Uterus (tissue), 2 donors: ENCODE measurements at regions not wholly inside any gene's neighbourhood (a gene's known extent, or its start where the extent isn't known, plus 50 kb on each side); places are given as distances from the start of the nearest gene placed in this dataset.

Experiments used
- CTCF ChIP-seq, 4 experiments: fragments of 200-600 bp in 2 of 4; fragments of 450-650 bp in 2 of 4; sonication (generic) in 2 of 4; IDR thresholded peaks; one replicate each; pipeline ENCODE4 v1.5.1; 2016 to 2019; ENCODE audit warnings: antibody characterized with exemption in 4 of 4, mild to moderate bottlenecking in 2 of 4, moderate library complexity in 1 of 4
- POLR2A ChIP-seq, 2 donors: fragments of 450-650 bp; IDR thresholded peaks; one replicate each; pipeline ENCODE4 v1.6.1; 2016; ENCODE audit warnings: antibody characterized with exemption in 2 of 2, mild to moderate bottlenecking in 1 of 2, moderate library complexity in 1 of 2

- TF ChIP-seq CTCF (IDR thresholded peaks at IDR 0.05) (no peak), POLR2A (IDR thresholded peaks at IDR 0.05) (no peak)
These were observed 124.7 kb upstream of the RBMS3 start for GRCh38 chr3:29156086-29156715.
